ENCODE measurements at regions not wholly inside any gene's neighbourhood (a gene's known extent, or its start where the extent isn't known, plus 50 kb on each side); places are given as distances from the start of the nearest gene placed in this dataset.
"Not testable (repeated sequence)": the region's sequence is repeated elsewhere in the genome, so short reads cannot be mapped to it uniquely, and the experiment has no call there.

DNA sequence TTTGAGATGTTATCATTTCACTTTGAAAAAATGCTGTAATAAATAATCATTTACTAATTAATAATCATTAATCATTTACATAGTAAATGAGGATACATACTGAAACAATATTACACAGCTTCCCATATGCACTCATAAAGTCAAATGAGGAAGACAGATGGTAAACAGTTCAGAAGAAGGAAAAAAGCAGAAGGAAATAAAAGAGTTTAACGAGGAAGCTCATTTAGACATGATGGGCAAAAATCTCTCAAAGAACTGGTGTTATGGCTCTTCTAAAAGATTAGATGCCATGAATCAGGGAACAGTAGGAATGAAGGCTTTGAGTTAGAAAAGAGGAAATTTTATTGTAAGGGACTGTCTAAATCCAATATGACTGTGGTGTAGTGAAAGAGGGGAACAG lies 347.6 kb downstream of the PTPRC start:
- DNase-seq, result no peak

DNA sequence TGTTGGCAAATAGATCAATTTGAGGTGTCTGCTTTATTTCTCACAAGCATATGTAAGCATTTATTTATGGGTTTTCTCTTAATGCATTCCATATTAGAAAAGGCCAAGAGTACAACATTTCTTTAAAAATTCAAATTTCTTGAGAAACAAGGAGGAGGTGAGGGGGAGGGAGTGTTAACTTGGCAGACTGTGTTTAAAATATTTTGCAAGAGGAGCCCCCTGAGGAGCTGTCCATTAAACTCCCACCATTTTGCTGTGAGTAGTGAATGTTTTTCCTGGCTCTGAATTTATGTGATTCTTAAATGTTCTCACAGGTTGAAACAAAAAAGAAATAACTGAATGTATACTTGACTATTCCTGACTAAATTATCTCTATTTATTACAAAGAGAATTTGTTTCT lies 363.8 kb downstream of the PTPRC start:
- DNase-seq, result no peak

DNA sequence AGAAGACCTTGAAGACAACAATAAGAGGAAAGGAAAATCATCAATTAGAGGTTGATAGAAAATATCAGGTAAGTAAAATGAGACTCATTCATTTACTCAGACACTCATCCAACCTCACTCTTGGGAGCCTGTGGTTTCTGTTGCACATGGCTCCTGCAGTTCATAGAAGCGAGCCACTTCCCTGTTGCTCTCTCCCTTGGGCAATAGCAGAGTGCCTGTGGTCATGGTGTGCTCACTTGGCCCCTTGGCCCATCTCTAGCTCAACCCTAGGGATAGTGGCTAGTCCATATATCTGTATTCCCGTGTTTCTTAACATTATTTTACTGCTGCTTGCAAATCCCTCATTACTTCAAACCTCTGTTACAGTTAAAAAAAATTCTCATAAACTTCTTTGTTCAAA lies 368.6 kb downstream of the PTPRC start:
- DNase-seq, result no peak

DNA sequence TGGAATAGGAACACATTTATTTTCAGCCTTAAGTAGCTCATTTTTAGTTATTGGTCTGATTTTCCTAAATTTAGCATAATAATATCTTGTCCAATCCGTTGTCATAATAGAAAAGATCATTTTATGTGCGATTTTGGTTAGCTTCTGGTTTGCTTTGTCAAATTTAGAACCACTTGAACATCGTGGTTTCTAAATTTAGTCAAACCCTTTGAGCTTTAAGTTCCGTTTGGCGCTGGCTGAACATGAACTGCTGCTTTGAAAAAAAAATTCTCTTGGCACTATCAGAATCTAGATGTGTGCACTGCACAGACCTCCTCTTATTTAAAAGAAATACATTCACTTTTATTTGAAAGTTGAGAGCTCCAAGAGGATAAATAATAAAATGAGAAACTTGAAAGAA lies 370.6 kb downstream of the PTPRC start:
- no peak for DNase-seq

DNA sequence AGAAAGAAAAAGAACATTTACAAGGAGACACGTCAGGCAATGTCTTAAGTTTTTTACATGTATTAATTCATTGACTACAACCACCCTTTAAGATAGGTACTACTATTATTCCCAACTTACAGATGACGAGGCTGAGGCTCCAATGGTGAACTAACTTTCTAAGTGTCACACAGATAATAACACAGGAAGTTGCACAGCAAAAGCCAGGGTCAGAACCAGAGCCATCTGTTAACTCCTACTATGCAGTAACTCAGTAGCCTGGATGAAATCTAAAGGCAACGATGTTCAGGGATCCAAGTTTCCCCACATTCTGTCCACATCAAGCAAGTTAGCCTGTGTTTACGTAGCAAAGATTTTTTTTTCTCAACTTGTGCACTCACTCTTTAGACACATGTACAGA lies 371.7 kb downstream of the PTPRC start:
- DNase-seq, result no peak

DNA sequence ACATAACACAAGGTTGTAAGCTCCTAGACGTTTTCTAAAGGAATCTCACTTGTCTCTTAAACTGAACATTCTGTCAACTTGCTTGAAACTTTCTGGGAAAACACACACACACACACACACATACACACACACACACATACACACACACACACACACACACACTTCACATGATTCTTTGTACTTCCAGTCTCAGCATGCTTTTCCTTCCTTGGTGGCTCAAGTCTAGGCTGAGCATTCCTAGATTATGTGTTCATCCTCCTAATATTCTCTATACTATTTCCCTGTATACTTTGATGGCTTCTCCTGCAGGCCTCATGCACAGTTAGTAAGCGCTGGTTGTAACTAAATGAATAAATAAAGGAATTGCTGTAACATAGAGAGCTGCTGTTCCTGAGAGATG lies 372.1 kb downstream of the PTPRC start:
- DNase-seq, result no peak

DNA sequence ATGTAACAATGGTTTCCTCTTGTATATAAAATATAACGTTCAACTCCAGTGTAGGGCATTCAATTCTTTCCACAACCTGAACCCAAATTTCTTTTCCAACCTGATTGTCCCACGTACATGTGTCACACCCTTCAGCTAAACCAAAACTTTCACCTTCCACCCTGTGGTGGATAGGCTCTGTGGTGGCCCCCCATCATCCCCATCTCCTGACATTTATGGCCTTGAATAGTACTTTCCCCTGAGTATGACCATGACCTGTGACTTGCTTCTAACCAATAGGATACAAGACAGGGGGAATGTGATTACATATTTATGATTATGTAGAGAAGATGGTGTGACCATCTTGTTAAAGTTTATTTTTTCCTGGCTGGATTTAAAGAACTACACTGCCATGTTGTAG lies 377.0 kb downstream of the PTPRC start:
- no peak for DNase-seq

DNA sequence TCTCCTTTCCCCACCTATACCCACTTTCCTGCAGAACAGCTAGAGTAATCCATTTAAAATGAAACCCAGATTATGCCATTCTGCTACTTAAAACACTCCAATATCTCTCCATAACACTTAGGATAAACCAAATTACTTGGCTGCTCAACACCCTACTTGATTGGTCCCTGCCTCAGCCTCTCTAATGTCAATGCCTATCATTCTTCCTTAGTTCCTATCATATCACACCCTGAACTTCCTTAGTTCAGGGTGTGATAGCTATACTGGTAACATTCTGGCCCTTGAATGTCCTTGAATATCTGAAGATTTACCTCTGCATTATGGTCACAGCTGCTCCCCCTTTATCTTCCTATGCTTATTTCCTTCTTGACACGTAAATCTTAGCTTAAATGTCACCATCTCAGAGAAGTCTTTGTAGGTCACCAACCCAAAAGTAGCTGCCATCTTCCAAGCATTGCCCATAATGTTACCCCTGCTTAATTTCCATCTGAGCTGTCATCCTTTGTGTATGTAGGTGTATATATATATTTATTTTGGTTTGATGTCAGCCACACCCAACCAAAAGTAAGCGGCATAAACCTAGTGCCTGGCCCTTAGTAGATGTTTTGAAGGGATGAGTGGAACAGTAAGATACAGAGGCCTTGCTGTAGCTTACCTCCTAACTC lies 379.8 kb downstream of the PTPRC start:
- no peak for DNase-seq

DNA sequence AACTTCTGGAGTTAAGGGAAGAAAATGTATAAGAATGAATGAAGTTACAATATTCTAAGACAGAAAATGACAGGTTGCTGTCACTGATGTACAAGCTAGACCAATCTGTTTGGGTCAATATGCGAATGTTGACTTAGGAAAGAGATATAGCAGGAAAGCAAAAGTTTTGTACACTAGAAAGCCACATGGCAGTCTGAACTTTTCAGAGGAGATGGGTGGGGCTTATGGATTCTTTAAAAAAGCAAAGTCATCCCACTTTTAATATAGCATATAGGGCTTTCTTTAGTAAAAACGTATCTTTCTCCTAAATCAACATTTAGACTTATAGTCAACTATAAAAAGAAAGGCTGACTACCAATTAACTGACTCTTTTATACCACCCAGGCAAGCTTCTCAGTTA lies 381.2 kb downstream of the PTPRC start:
- DNase-seq, result no peak

DNA sequence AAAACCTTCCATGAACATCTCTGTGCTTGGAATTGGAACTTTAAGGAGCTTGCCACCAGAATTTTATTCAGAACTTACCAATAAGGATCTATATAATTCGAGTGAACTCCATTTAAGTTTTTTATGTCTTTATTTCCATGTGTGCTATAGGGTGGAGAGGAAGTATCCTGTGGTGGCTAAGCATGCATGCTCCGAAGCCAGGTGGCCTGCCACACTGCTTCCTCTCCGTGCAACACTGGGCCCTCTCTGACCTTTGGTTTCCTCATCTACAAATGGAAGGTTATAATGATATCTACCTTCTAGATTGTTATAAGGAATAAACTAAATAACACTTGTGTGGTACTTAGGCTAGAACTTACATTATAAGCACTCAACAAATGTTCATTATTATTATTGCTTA lies 382.1 kb downstream of the PTPRC start:
- DNase-seq, result no peak

DNA sequence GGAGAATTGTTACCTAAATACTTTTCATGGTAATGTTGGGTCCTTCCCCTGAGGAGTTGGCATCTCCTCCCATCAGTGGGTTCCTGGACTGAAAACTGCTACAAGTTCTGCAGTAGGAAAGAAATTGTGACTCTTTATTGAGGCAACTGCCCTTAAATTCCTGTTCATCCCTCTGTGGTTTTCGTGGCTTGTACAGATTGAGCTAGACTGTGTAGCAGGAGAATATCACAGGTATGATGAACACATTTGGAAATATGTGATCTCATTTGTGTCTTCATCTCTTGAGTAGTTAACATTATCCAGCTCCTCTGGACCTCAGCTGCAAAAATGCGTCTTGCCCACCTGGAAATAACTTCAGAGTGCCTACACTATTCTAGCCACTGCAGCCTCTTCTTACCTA lies 390.6 kb downstream of the PTPRC start:
- no peak for DNase-seq

DNA sequence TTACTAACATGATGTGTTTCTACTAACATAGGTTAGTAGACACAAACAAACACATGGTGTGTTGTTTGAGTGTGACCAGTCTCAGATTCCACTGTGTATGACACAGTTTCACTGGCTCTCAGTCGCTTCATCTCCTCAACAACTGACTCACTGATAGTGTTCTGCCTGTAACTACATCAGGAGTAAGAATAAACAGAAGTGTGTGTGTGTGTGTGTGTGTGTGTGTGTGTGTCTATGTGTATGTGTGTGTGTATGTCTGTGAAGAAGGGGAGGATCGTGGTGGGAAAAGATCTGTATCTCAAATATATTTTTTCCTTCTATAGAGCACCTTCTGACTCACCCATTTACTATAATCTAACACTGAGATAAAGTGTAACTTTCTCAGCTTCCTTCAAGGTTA lies 391.0 kb downstream of the PTPRC start:
- DNase-seq, result no peak

DNA sequence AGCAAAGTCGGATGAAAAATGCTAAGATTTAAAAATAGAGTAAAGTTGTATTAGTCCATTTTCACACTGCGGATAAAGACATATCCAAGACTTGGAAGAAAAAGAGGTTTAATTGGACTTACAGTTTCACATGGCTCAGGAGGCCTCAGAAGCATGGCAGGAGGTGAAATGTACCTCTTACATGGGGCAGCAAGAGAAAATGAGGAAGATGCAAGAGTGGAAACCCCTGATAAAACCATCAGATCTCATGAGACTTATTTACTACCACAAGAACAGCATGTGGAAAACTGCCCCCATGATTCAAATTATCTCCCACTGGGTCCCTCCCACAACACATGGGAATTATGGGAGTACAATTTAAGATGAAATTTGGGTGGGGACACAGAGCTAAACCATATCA lies 391.7 kb downstream of the PTPRC start:
- not testable (repeated sequence) for DNase-seq

DNA sequence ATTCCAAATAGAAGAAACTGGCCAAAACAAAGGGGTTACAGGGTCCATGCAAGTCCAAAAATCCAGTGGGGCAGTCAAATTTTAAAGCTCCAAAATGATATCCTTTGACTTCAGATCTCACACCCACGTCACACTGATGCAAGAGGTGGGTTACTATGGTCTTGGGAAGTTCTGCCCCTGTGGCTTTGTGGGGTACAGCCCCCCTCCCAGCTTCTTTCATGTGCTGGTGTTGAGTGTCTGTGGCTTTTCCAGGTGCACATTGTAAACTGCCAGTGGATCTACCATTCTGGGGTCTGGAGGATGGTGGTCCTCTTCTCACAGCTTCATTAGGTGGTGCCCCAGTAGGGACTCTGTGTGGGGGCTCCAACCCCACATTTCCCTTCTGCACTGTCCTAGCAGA lies 392.3 kb downstream of the PTPRC start:
- not testable (repeated sequence) for DNase-seq

DNA sequence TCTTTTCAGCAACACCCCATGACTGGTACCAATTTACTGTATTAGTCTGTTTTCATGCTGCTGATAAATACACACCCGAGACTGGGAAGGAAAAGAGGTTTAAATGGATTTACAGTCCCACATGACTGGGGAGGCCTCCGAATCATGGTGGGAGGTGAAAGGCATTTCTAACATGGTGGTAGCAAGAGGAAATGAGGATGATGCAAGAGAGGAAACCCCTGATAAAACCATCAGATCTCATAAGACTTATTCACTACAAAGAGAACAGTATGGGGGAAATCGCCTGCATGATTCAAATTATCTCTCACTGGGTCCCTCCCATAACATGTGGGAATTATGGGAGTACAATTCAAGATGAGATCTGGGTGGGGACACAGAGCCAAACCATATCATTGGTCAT lies 393.6 kb downstream of the PTPRC start:
- not testable (repeated sequence) for DNase-seq

DNA sequence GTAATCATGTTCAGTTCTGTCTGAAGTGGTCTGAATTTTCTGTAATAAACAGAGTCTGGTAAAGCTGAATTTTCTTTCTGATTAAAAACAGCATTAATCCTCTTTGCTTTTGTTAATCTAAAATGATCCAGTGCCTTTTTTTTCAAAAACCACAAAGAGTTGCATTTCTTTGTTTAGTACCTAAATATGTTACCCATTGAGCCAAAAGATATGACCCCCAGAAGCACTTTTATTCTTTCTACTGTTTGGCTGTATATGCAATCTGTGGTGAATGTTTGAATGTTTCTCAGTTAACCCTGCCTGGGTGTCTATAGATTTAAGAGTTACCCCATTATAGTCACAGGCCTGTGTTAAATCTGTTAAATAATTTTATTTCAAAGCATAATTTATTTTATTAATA lies 394.8 kb downstream of the PTPRC start:
- DNase-seq, result no peak

DNA sequence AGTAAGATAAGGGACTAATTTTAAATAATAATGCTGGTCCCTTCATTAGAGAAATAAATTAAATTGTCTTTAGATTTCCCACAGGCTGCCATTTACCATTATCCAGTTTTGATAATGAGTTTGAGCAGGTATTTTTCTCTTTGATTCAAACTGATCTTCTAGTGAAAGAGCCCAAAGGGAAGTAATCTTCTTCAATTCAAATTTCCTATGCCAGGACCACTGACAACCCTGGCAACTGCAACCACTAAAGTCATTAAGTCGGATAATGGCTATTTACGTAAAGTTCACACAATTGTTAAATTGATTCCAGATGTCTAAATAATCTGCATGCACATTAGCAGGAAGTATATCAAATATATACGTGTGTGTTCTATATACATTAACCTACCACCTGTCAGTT lies 399.3 kb downstream of the PTPRC start:
- peak; percentile 31 for DNase-seq

DNA sequence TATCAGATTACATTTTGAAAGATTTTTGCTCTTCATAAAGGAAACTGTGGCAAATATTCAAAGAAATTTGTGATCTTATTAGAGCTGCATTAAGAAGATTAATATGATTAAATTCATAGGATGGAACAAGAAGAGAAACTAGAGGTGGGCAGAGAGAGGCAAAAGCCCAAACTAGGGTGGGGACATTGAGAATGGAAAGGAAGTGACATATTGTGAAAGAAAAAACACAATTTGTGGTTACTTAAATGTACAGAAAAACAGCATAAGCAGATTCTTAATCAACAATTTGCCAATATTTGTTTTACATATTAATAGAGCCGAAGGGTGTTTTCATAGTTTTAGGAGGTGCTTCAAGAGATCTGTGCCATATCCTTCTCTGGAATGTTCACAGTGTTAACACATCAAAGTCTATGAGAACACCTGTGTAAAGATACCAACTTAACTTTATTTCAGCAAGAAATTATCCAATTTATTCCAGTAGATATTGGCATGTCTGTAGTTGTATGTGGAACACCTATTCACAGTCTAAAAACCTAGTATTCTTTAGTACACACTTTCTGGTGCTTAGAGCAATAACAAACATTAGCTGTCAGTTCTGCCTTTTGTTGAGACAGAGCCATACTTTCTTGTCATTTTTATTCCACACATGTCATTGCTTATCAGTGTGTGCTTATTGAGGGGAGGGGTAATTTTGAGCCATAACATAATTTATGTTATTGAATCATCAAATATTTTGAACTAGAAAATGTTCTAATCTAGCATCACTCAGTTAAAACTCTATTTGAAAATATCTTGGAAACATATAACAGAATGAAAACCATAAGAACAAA lies 401.5 kb downstream of the PTPRC start:
- DNase-seq, result no peak

DNA sequence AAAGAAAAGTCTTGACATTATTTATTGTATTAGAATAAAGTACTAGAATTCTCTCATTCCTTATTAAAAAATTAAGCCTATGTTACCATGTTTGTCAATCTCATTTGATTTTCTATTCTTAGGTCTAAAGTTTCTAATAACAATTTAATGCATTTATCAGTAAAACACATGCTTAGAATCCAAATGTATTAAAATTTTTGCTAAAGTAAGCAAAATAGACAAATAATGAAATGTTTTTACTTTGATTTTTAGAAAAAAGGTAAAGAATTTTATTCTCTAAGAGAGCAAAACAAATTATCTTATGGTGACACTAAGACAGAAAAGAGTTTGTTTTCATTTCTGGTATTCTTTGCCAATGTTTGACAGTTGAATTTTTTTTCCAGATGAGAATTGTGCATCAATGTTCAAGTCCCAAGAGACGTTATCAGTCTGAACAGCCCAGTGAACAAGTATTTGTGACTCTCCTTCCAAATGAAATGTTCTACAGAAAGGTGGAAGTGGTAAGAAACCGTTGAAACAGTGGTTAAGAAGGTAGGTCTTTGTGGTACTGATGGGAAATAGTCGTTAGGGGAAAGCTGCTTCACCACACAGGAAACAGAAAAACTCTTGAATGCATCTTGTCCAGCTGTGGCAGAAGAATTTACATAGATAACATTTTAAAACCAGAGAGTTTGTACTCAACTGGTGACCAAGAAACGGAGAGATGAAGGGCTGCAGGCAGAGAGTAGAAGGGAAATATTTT lies 402.5 kb downstream of the PTPRC start:
- no peak for DNase-seq

DNA sequence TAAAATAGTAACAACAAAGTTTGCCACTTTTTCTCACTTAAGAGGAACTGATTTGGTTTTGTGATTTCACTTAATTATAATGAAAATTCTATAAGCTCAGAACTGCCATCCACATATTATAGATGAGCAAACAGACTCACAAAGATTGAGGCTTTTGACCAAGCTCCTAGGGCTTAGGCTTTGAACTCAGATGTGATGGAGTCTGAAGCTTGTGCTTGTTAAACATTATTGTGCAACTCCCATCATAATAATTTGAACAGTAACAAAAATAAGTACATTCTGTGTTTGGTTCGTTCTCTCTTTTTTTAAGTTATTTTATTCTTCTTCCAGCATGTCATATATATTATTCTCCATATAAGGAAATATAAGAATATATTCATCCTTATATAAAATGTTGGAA lies 403.4 kb downstream of the PTPRC start:
- DNase-seq, result no peak

DNA sequence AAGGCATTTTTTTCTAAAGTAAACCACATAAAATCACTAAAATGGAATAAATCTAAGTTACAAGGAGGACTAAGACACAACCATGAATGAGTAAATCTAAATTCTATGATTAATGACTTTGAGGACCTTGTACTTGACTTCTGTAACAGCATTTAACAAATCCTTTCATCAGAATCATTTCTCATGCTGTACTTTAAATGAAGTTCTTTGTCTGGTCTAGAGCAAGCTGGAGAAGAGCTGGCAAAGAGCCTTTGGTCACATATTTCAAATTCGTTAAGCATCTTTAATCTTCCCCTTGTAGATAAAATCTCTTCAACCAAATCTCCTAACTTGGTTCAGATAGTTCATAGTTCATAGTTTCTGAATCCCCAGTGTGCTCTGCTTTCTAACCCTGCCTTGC lies 405.4 kb downstream of the PTPRC start:
- no peak for DNase-seq

DNA sequence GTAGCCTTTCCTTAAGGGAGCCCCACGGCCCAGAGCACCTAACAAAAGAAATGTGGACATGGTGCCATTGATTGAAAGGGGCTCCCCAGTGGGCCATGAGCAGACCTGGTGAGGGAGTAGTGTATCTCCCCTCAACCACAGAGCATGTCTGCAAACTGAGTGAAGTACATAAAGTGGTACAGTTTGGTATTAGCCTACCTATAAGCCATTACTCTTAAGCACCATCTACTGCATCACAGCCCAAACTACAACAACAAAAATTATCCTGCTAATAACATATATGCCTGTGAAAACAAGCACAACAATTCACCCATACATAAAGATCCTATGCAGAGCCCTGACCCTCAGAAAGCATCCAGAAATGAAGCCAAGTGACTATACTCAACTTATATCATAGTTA lies 407.8 kb downstream of the PTPRC start:
- DNase-seq, result no peak

DNA sequence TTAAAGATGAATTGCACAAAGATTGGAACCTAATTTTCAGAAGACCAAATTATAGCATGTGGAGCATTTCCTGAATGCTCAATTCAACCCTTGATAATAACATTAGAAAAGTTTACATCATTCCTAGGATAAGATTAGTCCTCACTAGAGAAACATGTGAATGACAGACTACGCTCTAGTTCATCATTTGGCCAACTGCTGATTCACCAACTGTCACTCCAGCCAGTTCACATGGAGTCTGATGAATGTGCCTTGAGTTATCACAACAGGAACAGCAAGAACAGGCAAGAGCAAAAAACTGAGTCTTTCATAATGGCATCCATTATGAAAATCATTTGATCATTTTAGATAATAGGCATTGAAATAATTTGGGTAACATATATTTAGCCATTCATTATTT lies 415.9 kb downstream of the PTPRC start:
- no peak for DNase-seq

DNA sequence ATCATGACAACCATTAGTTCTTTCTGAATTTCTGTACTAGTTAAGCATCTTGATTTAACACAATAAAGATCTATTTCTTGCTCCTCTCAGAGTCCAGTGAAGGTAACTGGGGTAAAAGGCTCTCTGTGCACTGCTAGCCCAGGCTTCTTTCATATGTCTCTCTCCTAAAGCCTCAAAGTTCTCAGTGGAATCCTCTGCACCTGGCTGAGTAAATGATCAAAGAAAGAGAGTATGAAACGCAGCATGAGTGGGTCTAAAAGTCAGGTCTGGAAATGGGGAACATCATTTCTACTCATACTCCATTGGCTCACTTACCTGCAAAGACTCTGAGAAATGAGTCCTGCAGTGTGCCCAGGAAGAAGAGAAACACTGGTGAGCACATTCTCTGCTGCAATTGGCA lies 418.5 kb downstream of the PTPRC start:
- DNase-seq, result no peak
